ENCODE measurements at regions not wholly inside any gene's neighbourhood (a gene's known extent, or its start where the extent isn't known, plus 50 kb on each side); places are given as distances from the start of the nearest gene placed in this dataset.

- no peak overlapping the region for H3K27ac Mint-ChIP-seq
- H3K4me1 Mint-ChIP-seq = no peaks in the 10 kb centered on the region
- H3K9me3 Mint-ChIP-seq = no peaks in the 10 kb centered on the region
- ChIA-PET POLR2A (no interaction called here), CTCF (no interaction called here)
- H3K36me3 Mint-ChIP-seq (ENCODE audit: low read depth) = no peaks in the 10 kb centered on the region
- no peak overlapping the region for H3K4me3 Mint-ChIP-seq
- no peaks in the 10 kb centered on the region for H3K27me3 Mint-ChIP-seq
- no peak for DNase-seq
Measured at GRCh38 chr22:49192180-49192856, 635.4 kb downstream of the BRD1 start.

DNA sequence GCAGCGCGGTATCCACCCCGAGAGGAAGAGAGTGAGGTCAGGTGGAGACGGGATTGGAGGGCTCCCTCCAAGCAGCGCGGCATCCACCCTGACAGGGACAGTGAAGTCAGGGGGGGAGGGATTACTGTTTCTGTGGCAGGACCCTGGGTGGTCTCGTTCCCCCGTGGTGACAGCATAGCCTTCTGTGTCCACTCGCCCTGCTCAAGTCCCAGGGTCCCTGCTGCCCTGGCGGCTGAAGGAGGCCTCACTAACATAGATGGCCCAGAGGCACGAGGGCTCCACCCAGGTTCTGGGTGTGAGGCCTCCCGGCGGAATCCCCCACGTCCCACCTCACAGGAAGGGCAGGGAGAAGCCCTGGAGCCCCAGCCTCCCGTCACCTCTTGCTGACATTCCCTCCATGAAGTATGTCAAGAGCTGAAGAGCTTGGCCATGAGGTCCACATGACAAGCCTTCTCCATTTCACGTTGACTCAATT lies 636.1 kb downstream of the BRD1 start:
- Mint-ChIP-seq H3K27ac (no peak overlapping the region), H3K9me3 (no peaks in the 10 kb centered on the region), H3K36me3 (ENCODE audit: low read depth) (no peaks in the 10 kb centered on the region), H3K4me1 (no peaks in the 10 kb centered on the region), H3K4me3 (no peak overlapping the region), H3K27me3 (no peaks in the 10 kb centered on the region)
- CTCF ChIA-PET = no interaction called here
- POLR2A ChIA-PET = no interaction called here
- no peak for DNase-seq

GRCh38 chr22:49190816-49191505 lies 636.7 kb downstream of the BRD1 start:
- Mint-ChIP-seq H3K27me3 (no peaks in the 10 kb centered on the region), H3K9me3 (no peaks in the 10 kb centered on the region), H3K27ac (no peak overlapping the region), H3K4me1 (no peaks in the 10 kb centered on the region), H3K36me3 (ENCODE audit: low read depth) (no peaks in the 10 kb centered on the region), H3K4me3 (no peak overlapping the region)
- ChIA-PET CTCF (no interaction called here), POLR2A (no interaction called here)
- no peak for DNase-seq

DNA sequence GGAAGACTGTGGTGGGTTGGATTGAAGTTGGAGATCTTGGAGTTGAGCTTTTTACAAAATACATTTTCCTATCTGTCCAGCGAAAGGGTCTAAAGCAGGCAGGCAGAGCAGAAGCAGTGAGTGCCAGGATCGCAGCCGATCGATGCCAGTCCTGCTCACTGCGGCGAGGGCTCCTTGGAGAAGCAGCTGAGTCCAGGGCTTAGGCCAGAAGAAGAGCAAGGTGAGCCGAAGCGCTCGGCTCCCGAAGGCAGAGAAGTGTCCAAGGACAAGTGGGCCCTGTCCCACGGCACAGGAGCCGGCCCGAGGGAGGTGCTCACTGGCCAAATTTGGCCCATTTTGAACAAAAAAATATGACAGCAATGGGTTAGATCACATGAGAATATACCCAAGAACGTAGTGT lies 637.8 kb downstream of the BRD1 start:
- H3K36me3 Mint-ChIP-seq (ENCODE audit: low read depth) = no peaks in the 10 kb centered on the region
- DNase-seq = no peak
- no peak overlapping the region for H3K4me3 Mint-ChIP-seq
- H3K27ac Mint-ChIP-seq = no peak overlapping the region
- ChIA-PET POLR2A (no interaction called here), CTCF (no interaction called here)
- no peaks in the 10 kb centered on the region for H3K9me3 Mint-ChIP-seq
- H3K27me3 Mint-ChIP-seq = no peaks in the 10 kb centered on the region
- H3K4me1 Mint-ChIP-seq = no peaks in the 10 kb centered on the region

DNA sequence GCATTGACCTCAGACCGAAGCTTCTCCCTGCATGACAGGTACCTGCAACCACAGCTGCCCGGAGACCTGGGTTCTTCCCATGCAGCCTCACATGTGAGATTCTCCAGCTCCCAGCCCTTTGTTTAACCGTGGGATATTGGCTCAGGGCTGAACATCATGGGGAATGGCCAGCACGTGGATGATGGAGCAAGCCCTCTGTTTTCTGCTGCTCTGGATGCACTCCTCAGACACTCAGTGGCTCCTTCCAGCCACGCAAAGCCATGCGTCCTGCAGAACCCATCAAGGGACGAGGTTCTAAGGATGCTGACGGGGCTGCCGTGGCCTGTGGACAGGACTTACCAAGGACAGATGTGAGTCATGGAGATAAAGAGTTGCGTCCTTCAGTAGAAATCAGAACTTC lies 639.1 kb downstream of the BRD1 start:
- Mint-ChIP-seq H3K4me1 (no peaks in the 10 kb centered on the region), H3K4me3 (no peak overlapping the region), H3K27me3 (no peaks in the 10 kb centered on the region), H3K27ac (no peak overlapping the region), H3K9me3 (no peaks in the 10 kb centered on the region), H3K36me3 (ENCODE audit: low read depth) (no peaks in the 10 kb centered on the region)
- DNase-seq = no peak
- ChIA-PET POLR2A (no interaction called here), CTCF (no interaction called here)

DNA sequence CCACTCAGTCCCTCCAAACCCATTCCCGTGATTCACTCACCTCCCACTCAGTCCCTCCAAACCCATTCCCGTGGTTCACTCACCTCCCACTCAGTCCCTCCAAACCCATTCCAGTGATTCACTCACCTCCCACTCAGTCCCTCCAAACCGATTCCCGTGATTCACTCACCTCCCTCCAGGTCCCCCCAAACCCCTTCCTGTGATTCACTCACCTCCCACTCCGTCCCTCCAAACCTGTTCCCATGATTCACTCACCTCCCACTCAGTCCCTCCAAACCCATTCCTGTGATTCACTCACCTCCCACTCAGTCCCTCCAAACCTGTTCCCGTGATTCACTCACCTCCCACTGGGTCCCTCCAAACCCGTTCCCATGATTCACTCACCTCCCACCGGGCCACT lies 639.6 kb downstream of the BRD1 start:
- no peaks in the 10 kb centered on the region for H3K27me3 Mint-ChIP-seq
- CTCF ChIA-PET = no interaction called here
- DNase-seq = no peak
- H3K4me3 Mint-ChIP-seq = no peak overlapping the region
- no peak overlapping the region for H3K27ac Mint-ChIP-seq
- POLR2A ChIA-PET = no interaction called here
- H3K36me3 Mint-ChIP-seq (ENCODE audit: low read depth) = no peaks in the 10 kb centered on the region
- no peaks in the 10 kb centered on the region for H3K9me3 Mint-ChIP-seq
- no peaks in the 10 kb centered on the region for H3K4me1 Mint-ChIP-seq

DNA sequence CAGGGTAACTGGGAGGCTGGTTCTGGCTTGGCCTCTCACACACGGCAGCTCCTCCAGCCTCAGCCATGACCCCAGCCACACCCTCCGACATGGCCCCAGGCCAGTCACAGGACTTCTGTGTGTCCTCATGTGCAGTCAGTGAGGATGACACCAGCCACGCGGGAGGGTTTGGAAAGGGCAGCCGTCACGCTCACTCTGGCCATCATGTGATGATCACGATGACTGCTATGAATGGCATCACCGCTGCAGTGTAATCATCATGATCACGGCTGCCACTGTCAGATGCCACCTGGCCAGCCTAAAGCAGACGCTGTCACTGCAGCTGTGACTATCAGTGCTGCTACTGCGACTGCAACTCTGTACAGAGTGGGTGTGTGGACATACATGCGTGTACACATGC lies 640.9 kb downstream of the BRD1 start:
- Mint-ChIP-seq H3K36me3 (ENCODE audit: low read depth) (no peaks in the 10 kb centered on the region), H3K9me3 (no peaks in the 10 kb centered on the region), H3K27ac (no peak overlapping the region), H3K27me3 (no peaks in the 10 kb centered on the region), H3K4me3 (no peak overlapping the region), H3K4me1 (no peaks in the 10 kb centered on the region)
- ChIA-PET POLR2A (no interaction called here), CTCF (no interaction called here)
- DNase-seq = no peak

GRCh38 chr22:49186293-49186692 lies 641.4 kb downstream of the BRD1 start:
- Mint-ChIP-seq H3K27me3 (no peaks in the 10 kb centered on the region), H3K9me3 (no peaks in the 10 kb centered on the region), H3K4me1 (no peaks in the 10 kb centered on the region), H3K27ac (no peak overlapping the region), H3K36me3 (ENCODE audit: low read depth) (no peaks in the 10 kb centered on the region), H3K4me3 (no peak overlapping the region)
- CTCF ChIA-PET = no interaction called here
- POLR2A ChIA-PET = no interaction called here
- DNase-seq = no peak

- Mint-ChIP-seq H3K4me1 (no peaks in the 10 kb centered on the region), H3K27me3 (no peaks in the 10 kb centered on the region), H3K4me3 (no peak overlapping the region), H3K27ac (no peak overlapping the region), H3K9me3 (no peaks in the 10 kb centered on the region), H3K36me3 (ENCODE audit: low read depth) (no peaks in the 10 kb centered on the region)
- ChIA-PET POLR2A (no interaction called here), CTCF (interaction anchor here (0.7 kb wide), 1 partner anchor 208 kb away, joined by 3 read pairs; no protein-coding TSS in a partner anchor)
- no peak for DNase-seq
Measured at GRCh38 chr22:49185312-49185969, 642.2 kb downstream of the BRD1 start.

GRCh38 chr22:49184736-49185135 lies 642.9 kb downstream of the BRD1 start:
- H3K4me3 Mint-ChIP-seq = no peak overlapping the region
- ChIA-PET CTCF (no interaction called here), POLR2A (no interaction called here)
- H3K36me3 Mint-ChIP-seq (ENCODE audit: low read depth) = no peaks in the 10 kb centered on the region
- no peaks in the 10 kb centered on the region for H3K9me3 Mint-ChIP-seq
- H3K27ac Mint-ChIP-seq = no peak overlapping the region
- no peaks in the 10 kb centered on the region for H3K4me1 Mint-ChIP-seq
- DNase-seq = no peak
- no peaks in the 10 kb centered on the region for H3K27me3 Mint-ChIP-seq

DNA sequence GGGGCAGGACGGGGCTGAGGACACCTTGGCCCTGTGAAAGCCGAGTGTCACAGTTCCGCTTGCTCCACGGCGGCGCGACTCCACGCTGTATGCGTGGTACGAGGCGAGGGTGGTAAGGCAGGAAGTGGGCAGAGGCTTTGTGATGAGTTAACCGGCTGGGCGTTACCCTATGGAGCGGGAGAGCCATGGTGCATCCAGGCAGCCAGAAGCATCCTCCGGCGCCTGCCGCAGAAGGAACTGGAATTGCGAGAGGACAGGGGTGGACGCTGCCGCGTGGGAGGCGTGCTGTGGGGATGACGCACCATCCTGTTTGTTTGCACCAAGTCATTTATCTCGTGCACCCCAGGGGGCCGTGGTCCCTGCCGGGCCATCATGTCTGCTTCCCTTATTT lies 643.9 kb downstream of the BRD1 start:
- H3K4me3 Mint-ChIP-seq = no peak overlapping the region
- H3K36me3 Mint-ChIP-seq (ENCODE audit: low read depth) = no peaks in the 10 kb centered on the region
- H3K4me1 Mint-ChIP-seq = no peaks in the 10 kb centered on the region
- DNase-seq = no peak
- H3K27me3 Mint-ChIP-seq = no peaks in the 10 kb centered on the region
- ChIA-PET CTCF (no interaction called here), POLR2A (no interaction called here)
- H3K27ac Mint-ChIP-seq = no peak overlapping the region
- no peaks in the 10 kb centered on the region for H3K9me3 Mint-ChIP-seq

- no peaks in the 10 kb centered on the region for H3K9me3 Mint-ChIP-seq
- no peak overlapping the region for H3K4me3 Mint-ChIP-seq
- H3K36me3 Mint-ChIP-seq (ENCODE audit: low read depth) = no peaks in the 10 kb centered on the region
- H3K4me1 Mint-ChIP-seq = no peaks in the 10 kb centered on the region
- H3K27ac Mint-ChIP-seq = no peak overlapping the region
- DNase-seq = no peak
- CTCF ChIA-PET = no interaction called here
- POLR2A ChIA-PET = no interaction called here
- H3K27me3 Mint-ChIP-seq = no peaks in the 10 kb centered on the region
Measured at GRCh38 chr22:49183208-49183825, 644.4 kb downstream of the BRD1 start.

- ChIA-PET POLR2A (no interaction called here), CTCF (no interaction called here)
- Mint-ChIP-seq H3K27ac (no peak overlapping the region), H3K4me1 (no peaks in the 10 kb centered on the region), H3K27me3 (no peaks in the 10 kb centered on the region), H3K36me3 (ENCODE audit: low read depth) (no peaks in the 10 kb centered on the region), H3K4me3 (no peak overlapping the region), H3K9me3 (no peaks in the 10 kb centered on the region)
- no peak for DNase-seq
Measured at GRCh38 chr22:49182416-49182815, 645.3 kb downstream of the BRD1 start.

Measured in activated CD4-positive, alpha-beta T cell treated with anti-CD3 and anti-CD28 coated beads, Interleukin-2, amount 10 ng/mL, durations not matched to agents 7 days and 5 days (primary cell).